CD4-positive, alpha-beta T cell (primary cell): ENCODE measurements at regions not wholly inside any gene's neighbourhood (a gene's known extent, or its start where the extent isn't known, plus 50 kb on each side); places are given as distances from the start of the nearest gene placed in this dataset.

Experiments
- ATAC-seq: fragments of 200-7000 bp; cut with Tn5 transposase; one replicate; pipeline ENCODE4 v1.10.0; 2022; ENCODE audit warnings: mild to moderate bottlenecking; ENCODE audit not compliant: poor library complexity
- CTCF ChIA-PET: fragments of 350-600 bp; sonication (Branson Sonifier 250); formaldehyde crosslinking; loops from one replicate; lab custom pipeline; 2021; ENCODE audit warnings: antibody characterized with exemption, inconsistent platforms; lab: Charles Lee
- POLR2A ChIA-PET: fragments of 350-600 bp; sonication (Branson Sonifier 250); formaldehyde crosslinking; loops from one replicate; lab custom pipeline; 2021; ENCODE audit warnings: antibody characterized with exemption, inconsistent platforms; lab: Charles Lee
- DNase-seq, 14 experiments: peaks; one replicate each; pipeline ENCODE4 v3.0.0-alpha.2; 2013 to 2020; ENCODE audit warnings: mixed read lengths in 2 of 14
- H3K27ac ChIP-seq, 2 donors: one replicate each; pipeline versions ENCODE4 v1.5.1 to v1.7.0; 2013; ENCODE audit warnings: low read length in 2 of 2, low read depth in 1 of 2, mild to moderate bottlenecking in 1 of 2
- H3K27me3 ChIP-seq, 2 experiments: 1 replicate in 1 of 2; 2 replicates in 1 of 2; pipeline versions ENCODE4 v1.6.1 to v1.7.0; 2013; ENCODE audit warnings: low read length in 2 of 2, control low read depth in 1 of 2, mild to moderate bottlenecking in 1 of 2, moderate library complexity in 1 of 2; ENCODE audit not compliant: insufficient read depth in 2 of 2, control insufficient read depth in 1 of 2
- H3K36me3 ChIP-seq: one replicate; pipeline ENCODE4 v1.6.1; 2013; ENCODE audit warnings: low read length, control low read depth; ENCODE audit not compliant: insufficient read depth
- H3K4me1 ChIP-seq: one replicate; pipeline ENCODE4 v1.6.1; 2013; ENCODE audit warnings: low read length, control low read depth; ENCODE audit not compliant: insufficient read depth
- H3K4me3 ChIP-seq: one replicate; pipeline ENCODE4 v1.5.1; 2013; ENCODE audit warnings: mild to moderate bottlenecking, low read length, moderate library complexity
- H3K9me3 ChIP-seq, 2 experiments: 1 replicate in 1 of 2; 2 replicates in 1 of 2; pipeline versions ENCODE4 v1.6.1 to v1.7.0; 2013; ENCODE audit warnings: low read length in 2 of 2, mild to moderate bottlenecking in 2 of 2, control low read depth in 1 of 2, moderate library complexity in 1 of 2; ENCODE audit not compliant: control insufficient read depth in 1 of 2, insufficient read depth in 1 of 2
- H3K27ac Mint-ChIP-seq: one replicate; pipeline ENCODE4 v1.8.0; 2020; ENCODE audit warnings: mixed read lengths
- H3K27me3 Mint-ChIP-seq: one replicate; pipeline ENCODE4 v1.8.0; 2021; ENCODE audit warnings: mixed read lengths
- H3K36me3 Mint-ChIP-seq: one replicate; pipeline ENCODE4 v1.8.0; 2021; ENCODE audit warnings: low read depth, mixed read lengths
- H3K4me1 Mint-ChIP-seq: one replicate; pipeline ENCODE4 v1.8.0; 2021; ENCODE audit warnings: low read depth, mixed read lengths
- H3K4me3 Mint-ChIP-seq: one replicate; pipeline ENCODE4 v1.8.0; 2020; ENCODE audit warnings: mild to moderate bottlenecking, mixed read lengths
- H3K9me3 Mint-ChIP-seq: one replicate; pipeline ENCODE4 v1.8.0; 2020; ENCODE audit warnings: mixed read lengths
- CTCF ChIP-seq: fragments of 200-600 bp; IDR thresholded peaks from one replicate; pipeline ENCODE4 v1.8.0; 2022; ENCODE audit warnings: antibody characterized with exemption, mild to moderate bottlenecking
- intact Hi-C, 2 experiments: fragments of 100-400 bp; cut with DNase I in 1 of 2; cut with micrococcal nuclease in 1 of 2; formaldehyde crosslinking; loops; one replicate each; pipeline versions ENCODE4 v1.15.1 to v1.9.0; 2023 to 2025; cut with DNase I, micrococcal nuclease

GRCh38 chr22:48522271-48522670 is 1305.4 kb downstream of the BRD1 start:
- H3K9me3 ChIP-seq, result peaks cover 0 to 13% of the 10 kb centered on the region in 2 experiments
- H3K4me1 ChIP-seq, result no peaks in the 10 kb centered on the region
- no peaks in the 10 kb centered on the region for H3K27me3 ChIP-seq
- no peak overlapping the region for H3K27ac Mint-ChIP-seq
- intact Hi-C loops, result no loop called here
- no peaks in the 10 kb centered on the region for H3K36me3 ChIP-seq
- no peak overlapping the region for H3K27ac ChIP-seq
- DNase-seq (no peak), ATAC-seq (no peak)
- H3K4me3 ChIP-seq, result no peak overlapping the region
- no peak for TF ChIP-seq CTCF
- CTCF ChIA-PET, result no interaction called here
- no peaks in the 10 kb centered on the region for H3K9me3 Mint-ChIP-seq
- no peaks in the 10 kb centered on the region for H3K36me3 Mint-ChIP-seq
- no peaks in the 10 kb centered on the region for H3K27me3 Mint-ChIP-seq
- no peaks in the 10 kb centered on the region for H3K4me1 Mint-ChIP-seq
- POLR2A ChIA-PET, result no interaction called here
- no peak overlapping the region for H3K4me3 Mint-ChIP-seq

GRCh38 chr22:48520884-48521588 is 1306.6 kb downstream of the BRD1 start:
- ChIA-PET POLR2A (no interaction called here), CTCF (no interaction called here)
- Mint-ChIP-seq H3K4me1 (no peaks in the 10 kb centered on the region), H3K36me3 (no peaks in the 10 kb centered on the region), H3K4me3 (no peak overlapping the region), H3K9me3 (no peaks in the 10 kb centered on the region), H3K27ac (no peak overlapping the region), H3K27me3 (no peaks in the 10 kb centered on the region)
- no peaks in the 10 kb centered on the region for H3K4me1 ChIP-seq
- ATAC-seq (no peak), DNase-seq (no peak)
- H3K27me3 ChIP-seq, result no peaks in the 10 kb centered on the region
- intact Hi-C loops, result no loop called here
- no peaks in the 10 kb centered on the region for H3K36me3 ChIP-seq
- H3K4me3 ChIP-seq, result no peak overlapping the region
- no peak for TF ChIP-seq CTCF
- H3K9me3 ChIP-seq, result peaks cover 0 to 13% of the 10 kb centered on the region in 2 experiments
- H3K27ac ChIP-seq, result no peak overlapping the region

GRCh38 chr22:48520207-48520606 is 1307.5 kb downstream of the BRD1 start:
- ATAC-seq (no peak), DNase-seq (no peak)
- Histone ChIP-seq H3K4me3 (no peak overlapping the region), H3K27ac (no peak overlapping the region), H3K27me3 (no peaks in the 10 kb centered on the region), H3K36me3 (no peaks in the 10 kb centered on the region), H3K9me3 (peaks cover 0 to 13% of the 10 kb centered on the region in 2 experiments), H3K4me1 (no peaks in the 10 kb centered on the region)
- Mint-ChIP-seq H3K36me3 (no peaks in the 10 kb centered on the region), H3K27ac (no peak overlapping the region), H3K27me3 (no peaks in the 10 kb centered on the region), H3K4me3 (no peak overlapping the region), H3K4me1 (no peaks in the 10 kb centered on the region), H3K9me3 (no peaks in the 10 kb centered on the region)
- no peak for TF ChIP-seq CTCF
- ChIA-PET CTCF (no interaction called here), POLR2A (no interaction called here)
- intact Hi-C loops, result no loop called here
